ENCODE measurements at regions not wholly inside any gene's neighbourhood (a gene's known extent, or its start where the extent isn't known, plus 50 kb on each side); places are given as distances from the start of the nearest gene placed in this dataset.

DNA sequence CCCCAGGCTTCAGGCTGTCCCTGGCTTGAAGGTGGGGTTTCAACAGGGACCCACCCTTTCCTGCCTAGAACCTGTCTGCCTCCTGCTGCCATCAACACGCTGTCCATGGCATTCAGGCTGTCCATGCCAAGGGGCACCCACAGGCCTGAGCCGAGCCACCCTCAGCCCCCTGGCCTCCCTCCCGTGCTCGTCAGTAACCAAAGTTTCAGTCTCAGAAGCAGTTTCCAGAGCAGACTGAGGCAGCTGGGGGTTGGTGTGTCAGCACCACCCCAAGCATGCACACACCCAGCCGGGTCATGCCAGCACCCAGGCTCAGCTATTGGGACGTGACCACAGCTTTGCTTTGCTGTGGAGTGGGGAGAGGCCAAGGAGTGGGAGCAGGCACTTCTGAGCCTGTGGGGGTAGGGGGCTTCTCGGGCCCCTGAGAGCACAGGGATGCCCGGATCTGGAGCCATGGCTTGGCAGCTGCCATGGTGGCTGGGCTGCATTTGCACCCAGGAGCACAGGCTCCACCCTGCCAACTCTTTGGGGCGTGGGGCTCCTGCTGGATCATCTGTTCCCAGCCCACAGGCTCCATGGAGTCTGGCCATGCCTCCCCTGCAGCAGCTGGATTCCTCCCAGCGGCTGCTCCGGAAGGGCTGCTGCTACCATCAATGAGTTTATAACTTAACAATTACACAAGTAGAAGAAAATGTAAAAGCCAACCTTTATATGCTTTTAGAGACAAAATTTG, 314.5 kb upstream of the SEMA3C start:
- TF ChIP-seq, protein P1, sequence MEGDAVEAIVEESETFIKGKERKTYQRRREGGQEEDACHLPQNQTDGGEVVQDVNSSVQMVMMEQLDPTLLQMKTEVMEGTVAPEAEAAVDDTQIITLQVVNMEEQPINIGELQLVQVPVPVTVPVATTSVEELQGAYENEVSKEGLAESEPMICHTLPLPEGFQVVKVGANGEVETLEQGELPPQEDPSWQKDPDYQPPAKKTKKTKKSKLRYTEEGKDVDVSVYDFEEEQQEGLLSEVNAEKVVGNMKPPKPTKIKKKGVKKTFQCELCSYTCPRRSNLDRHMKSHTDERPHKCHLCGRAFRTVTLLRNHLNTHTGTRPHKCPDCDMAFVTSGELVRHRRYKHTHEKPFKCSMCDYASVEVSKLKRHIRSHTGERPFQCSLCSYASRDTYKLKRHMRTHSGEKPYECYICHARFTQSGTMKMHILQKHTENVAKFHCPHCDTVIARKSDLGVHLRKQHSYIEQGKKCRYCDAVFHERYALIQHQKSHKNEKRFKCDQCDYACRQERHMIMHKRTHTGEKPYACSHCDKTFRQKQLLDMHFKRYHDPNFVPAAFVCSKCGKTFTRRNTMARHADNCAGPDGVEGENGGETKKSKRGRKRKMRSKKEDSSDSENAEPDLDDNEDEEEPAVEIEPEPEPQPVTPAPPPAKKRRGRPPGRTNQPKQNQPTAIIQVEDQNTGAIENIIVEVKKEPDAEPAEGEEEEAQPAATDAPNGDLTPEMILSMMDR (IDR thresholded peaks at IDR 0.05; ENCODE audit: insufficient read depth, low read depth, low read length): no peak
- TF ChIP-seq EZH2 (IDR thresholded peaks at IDR 0.05; ENCODE audit: insufficient read depth, low read length): no peak

All from astrocyte (in vitro differentiated cells and primary cell).